ENCODE measurements at regions not wholly inside any gene's neighbourhood (a gene's known extent, or its start where the extent isn't known, plus 50 kb on each side); places are given as distances from the start of the nearest gene placed in this dataset.

GRCh38 chr1:96361271-96361856 is 360.2 kb upstream of the PTBP2 start:
- Histone ChIP-seq H2AK5ac (ENCODE audit: low read depth, low read length) (no peak overlapping the region), H3K79me2 (ENCODE audit: control insufficient read depth in 1 of 2, insufficient read depth in 2 of 2, low read length in 2 of 2) (no peaks in the 10 kb centered on the region), H3K9ac (replicated peaks in 1 of 4; ENCODE audit: extremely low read depth in 1 of 4, low read depth in 3 of 4, low read length in 3 of 4) (no peak overlapping the region), H4K8ac (ENCODE audit: extremely low read depth, insufficient read depth, low read length) (no peak overlapping the region), H3K79me1 (ENCODE audit: low read depth, low read length) (no peaks in the 10 kb centered on the region), H3K4me2 (ENCODE audit: insufficient read depth in 1 of 2, low read depth in 2 of 2, low read length in 2 of 2) (no peak overlapping the region), H2AFZ (ENCODE audit: low read length) (no peak overlapping the region), H2BK12ac (ENCODE audit: low read depth, low read length) (no peak overlapping the region), H3K9me3 (ENCODE audit: insufficient read depth in 2 of 2, low read depth in 1 of 2, low read length in 1 of 2) (no peaks in the 10 kb centered on the region), H2BK20ac (ENCODE audit: low read length) (no peak overlapping the region), H3K14ac (ENCODE audit: insufficient read length) (no peak overlapping the region), H4K20me1 (replicated peaks in 1 of 2; ENCODE audit: control insufficient read depth in 1 of 2, insufficient read depth in 2 of 2, low read length in 2 of 2) (no peaks in the 10 kb centered on the region), H3K27me3 (replicated peaks in 1 of 4; ENCODE audit: control insufficient read depth in 3 of 4, extremely low read depth in 1 of 4, insufficient read depth in 3 of 4, low read length in 3 of 4) (no peaks in the 10 kb centered on the region), H3K27ac (ENCODE audit: low read depth, low read length) (no peak overlapping the region), H3K18ac (ENCODE audit: extremely low read depth, low read length) (no peak overlapping the region), H2BK15ac (ENCODE audit: low read length) (no peak overlapping the region), H3K56ac (replicated peaks; ENCODE audit: insufficient read length, low read depth, low read length) (no peak overlapping the region), H2BK120ac (replicated peaks; ENCODE audit: low read depth, low read length) (no peak overlapping the region), H3K23ac (ENCODE audit: insufficient read length) (no peak overlapping the region), H4K5ac (ENCODE audit: insufficient read length, low read depth, low read length) (no peak overlapping the region), H2BK5ac (ENCODE audit: low read depth, low read length) (no peak overlapping the region), H3K23me2 (ENCODE audit: low read depth, low read length) (no peaks in the 10 kb centered on the region), H3K36me3 (ENCODE audit: control insufficient read depth in 2 of 4, insufficient read depth in 4 of 4, low read length in 3 of 4) (no peaks in the 10 kb centered on the region), H4K91ac (replicated peaks; ENCODE audit: insufficient read length, low read length) (no peak overlapping the region), H3K4ac (replicated peaks; ENCODE audit: insufficient read length, low read depth, low read length) (no peak overlapping the region), H3K4me3 (ENCODE audit: extremely low read depth in 1 of 4, insufficient read depth in 2 of 4, low read depth in 3 of 4, low read length in 4 of 4) (no peak overlapping the region), H3K4me1 (replicated peaks in 1 of 4; ENCODE audit: control insufficient read depth in 3 of 4, insufficient read depth in 4 of 4, low read length in 3 of 4) (no peaks in the 10 kb centered on the region)
- CTCF ChIA-PET (ENCODE audit: partially characterized antibody), result no interaction called here
- FAIRE-seq (no peak), DNase-seq (ENCODE audit: low read depth in 1 of 2, low spot score in 2 of 2) (no peak)
- POLR2A ChIA-PET (ENCODE audit: partially characterized antibody), result no interaction called here
- WGBS, 2 experiments (ENCODE audit: extremely low coverage in 1 of 2, insufficient coverage in 1 of 2, insufficient read length in 1 of 2, insufficient replicate concordance in 2 of 2, low coverage in 1 of 2, low lambda C conversion rate in 2 of 2, missing lambda C conversion rate in 1 of 2), result 87% methylated on average over 5 of the region's 5 CpGs; no CpG with 5 or more reads in 1 of the 2 experiments
- TF ChIP-seq RFX5 (IDR thresholded peaks at IDR 0.05; ENCODE audit: borderline replicate concordance, low read depth, low read length), result no peak
- TF ChIP-seq EGR1 (IDR thresholded peaks at IDR 0.05; ENCODE audit: borderline replicate concordance, low read depth, low read length), result no peak
- TF ChIP-seq ZNF274 (IDR thresholded peaks at IDR 0.05; ENCODE audit: borderline replicate concordance, extremely low read depth, low read length), result no peak
- TF ChIP-seq RXRA (IDR thresholded peaks at IDR 0.05; ENCODE audit: insufficient read depth, low read depth, low read length), result no peak
- no peak for TF ChIP-seq POLR2AphosphoS5 (IDR thresholded peaks at IDR 0.05; ENCODE audit: low read depth, low read length)
- TF ChIP-seq NRF1 (IDR thresholded peaks at IDR 0.05; ENCODE audit: low read depth, low read length), result no peak
- no peak for TF ChIP-seq SIRT6 (IDR thresholded peaks at IDR 0.05; ENCODE audit: low read length)
- TF ChIP-seq CREB1 (IDR thresholded peaks at IDR 0.05), result no peak
- TF ChIP-seq HDAC2 (IDR thresholded peaks at IDR 0.05; ENCODE audit: borderline replicate concordance in 1 of 2, low read depth in 2 of 2, low read length in 2 of 2), result no peak
- TF ChIP-seq HDAC6 (IDR thresholded peaks at IDR 0.05; ENCODE audit: low read depth, low read length), result no peak
- TF ChIP-seq ATF2 (IDR thresholded peaks at IDR 0.05; ENCODE audit: low read length), result no peak

Data from H1 (cell line).